PFSK-1 (cell line): ENCODE measurements at regions not wholly inside any gene's neighbourhood (a gene's known extent, or its start where the extent isn't known, plus 50 kb on each side); places are given as distances from the start of the nearest gene placed in this dataset.

ENCODE experiments used
- FOXP2 ChIP-seq: optimal IDR thresholded peaks from 2 replicates; pipeline ENCODE3; 2011; ENCODE audit warnings: borderline replicate concordance, control low read depth, inconsistent platforms; ENCODE audit not compliant: insufficient read depth; ENCODE audit errors: extremely low read length, extremely low read depth
- POLR2AphosphoS5 ChIP-seq: IDR thresholded peaks from 2 replicates; pipeline ENCODE4 v1.6.1; 2012; ENCODE audit warnings: low read depth, mild to moderate bottlenecking, control low read depth, low read length, moderate library complexity
- REST ChIP-seq, 2 experiments: IDR thresholded peaks; 2 replicates each; pipeline versions ENCODE4 v1.6.1 to v1.8.0; 2011 to 2012; ENCODE audit warnings: low read depth in 2 of 2, low read length in 2 of 2, control low read depth in 1 of 2, inconsistent platforms in 1 of 2, mild to moderate bottlenecking in 1 of 2, moderate library complexity in 1 of 2; ENCODE audit not compliant: insufficient read depth in 1 of 2
- SIN3A ChIP-seq: IDR thresholded peaks from 2 replicates; pipeline ENCODE4 v1.6.1; 2012; ENCODE audit warnings: mild to moderate bottlenecking, low read length, moderate library complexity, borderline replicate concordance; ENCODE audit not compliant: insufficient read depth
- TAF1 ChIP-seq: IDR thresholded peaks from 2 replicates; pipeline ENCODE4 v1.6.1; 2012; ENCODE audit warnings: low read length, control low read depth, borderline replicate concordance; ENCODE audit not compliant: insufficient read depth

- no peak for TF ChIP-seq FOXP2
- no peak for TF ChIP-seq SIN3A
- TF ChIP-seq REST (IDR thresholded peaks at IDR 0.05; ENCODE audit: insufficient read depth in 1 of 2, low read depth in 2 of 2, low read length in 2 of 2) = no peak
- no peak for TF ChIP-seq TAF1
- TF ChIP-seq POLR2AphosphoS5 = no peak
Measured at GRCh38 chr7:124411796-124412195, 353.8 kb downstream of the GPR37 start.

GRCh38 chr7:124403587-124403986 lies 362.0 kb downstream of the GPR37 start:
- no peak for TF ChIP-seq SIN3A

GRCh38 chr7:124403112-124403511 lies 362.5 kb downstream of the GPR37 start:
- TF ChIP-seq POLR2AphosphoS5 (no peak), FOXP2 (no peak), REST (IDR thresholded peaks at IDR 0.05; ENCODE audit: insufficient read depth in 1 of 2, low read depth in 2 of 2, low read length in 2 of 2) (no peak), TAF1 (no peak), SIN3A (no peak)

GRCh38 chr7:124399941-124400340 lies 365.7 kb downstream of the GPR37 start:
- TF ChIP-seq TAF1 (no peak), FOXP2 (no peak), POLR2AphosphoS5 (no peak), SIN3A (no peak), REST (IDR thresholded peaks at IDR 0.05; ENCODE audit: insufficient read depth in 1 of 2, low read depth in 2 of 2, low read length in 2 of 2) (no peak)

GRCh38 chr7:124398937-124399552 lies 366.2 kb upstream of the TMEM229A start:
- no peak for TF ChIP-seq REST (IDR thresholded peaks at IDR 0.05; ENCODE audit: insufficient read depth in 1 of 2, low read depth in 2 of 2, low read length in 2 of 2)
- no peak for TF ChIP-seq FOXP2
- TF ChIP-seq POLR2AphosphoS5 = no peak
- no peak for TF ChIP-seq TAF1
- no peak for TF ChIP-seq SIN3A
